ENCODE measurements at regions not wholly inside any gene's neighbourhood (a gene's known extent, or its start where the extent isn't known, plus 50 kb on each side); places are given as distances from the start of the nearest gene placed in this dataset.

- Mint-ChIP-seq H3K27ac (no peak overlapping the region), H3K9me3 (ENCODE audit: low read depth) (no peaks in the 10 kb centered on the region), H3K4me1 (no peaks in the 10 kb centered on the region), H3K27me3 (peaks cover 19% of the 10 kb centered on the region), H3K36me3 (no peaks in the 10 kb centered on the region), H3K4me3 (no peak overlapping the region)
- ATAC-seq (no peak), DNase-seq (no peak)
- CTCF ChIA-PET: no interaction called here
These were observed 323.4 kb upstream of the SLC14A2 start for GRCh38 chr18:45291621-45292615.

- Mint-ChIP-seq H3K27me3 (peaks cover 18% of the 10 kb centered on the region), H3K27ac (no peak overlapping the region), H3K4me3 (no peak overlapping the region), H3K9me3 (ENCODE audit: low read depth) (no peaks in the 10 kb centered on the region), H3K4me1 (no peaks in the 10 kb centered on the region), H3K36me3 (no peaks in the 10 kb centered on the region)
- ATAC-seq (no peak), DNase-seq (no peak)
- CTCF ChIA-PET: no interaction called here
These were observed 319.9 kb upstream of the SLC14A2 start for GRCh38 chr18:45295388-45295787.

- Mint-ChIP-seq H3K4me3 (no peak overlapping the region), H3K4me1 (no peaks in the 10 kb centered on the region), H3K27me3 (peaks cover 5% of the 10 kb centered on the region), H3K9me3 (ENCODE audit: low read depth) (no peaks in the 10 kb centered on the region), H3K36me3 (no peaks in the 10 kb centered on the region), H3K27ac (no peak overlapping the region)
- DNase-seq (no peak), ATAC-seq (no peak)
- CTCF ChIA-PET: no interaction called here
These were observed 316.3 kb upstream of the SLC14A2 start for GRCh38 chr18:45298986-45299385.

GRCh38 chr18:45303026-45303425 lies 312.2 kb upstream of the SLC14A2 start:
- Mint-ChIP-seq H3K36me3 (no peaks in the 10 kb centered on the region), H3K9me3 (ENCODE audit: low read depth) (no peaks in the 10 kb centered on the region), H3K27ac (no peak overlapping the region), H3K4me3 (no peak overlapping the region), H3K27me3 (no peaks in the 10 kb centered on the region), H3K4me1 (no peaks in the 10 kb centered on the region)
- ATAC-seq (no peak), DNase-seq (no peak)
- CTCF ChIA-PET: no interaction called here

- DNase-seq (no peak), ATAC-seq (no peak)
- H3K4me3 Mint-ChIP-seq: no peak overlapping the region
- CTCF ChIA-PET: no interaction called here
- no peaks in the 10 kb centered on the region for H3K36me3 Mint-ChIP-seq
- no peaks in the 10 kb centered on the region for H3K4me1 Mint-ChIP-seq
- no peak overlapping the region for H3K27ac Mint-ChIP-seq
- no peaks in the 10 kb centered on the region for H3K9me3 Mint-ChIP-seq (ENCODE audit: low read depth)
- H3K27me3 Mint-ChIP-seq: no peaks in the 10 kb centered on the region
These were observed 310.7 kb upstream of the SLC14A2 start for GRCh38 chr18:45304558-45304957.

GRCh38 chr18:45312555-45313126 lies 302.6 kb upstream of the SLC14A2 start:
- no peak overlapping the region for H3K27ac Mint-ChIP-seq
- H3K36me3 Mint-ChIP-seq: no peaks in the 10 kb centered on the region
- H3K9me3 Mint-ChIP-seq (ENCODE audit: low read depth): no peaks in the 10 kb centered on the region
- CTCF ChIA-PET: no interaction called here
- DNase-seq (no peak), ATAC-seq (no peak)
- no peak overlapping the region for H3K4me3 Mint-ChIP-seq
- H3K4me1 Mint-ChIP-seq: no peaks in the 10 kb centered on the region
- no peaks in the 10 kb centered on the region for H3K27me3 Mint-ChIP-seq

GRCh38 chr18:45316127-45316526 lies 299.1 kb upstream of the SLC14A2 start:
- no peaks in the 10 kb centered on the region for H3K4me1 Mint-ChIP-seq
- DNase-seq (no peak), ATAC-seq (no peak)
- CTCF ChIA-PET: no interaction called here
- H3K4me3 Mint-ChIP-seq: no peak overlapping the region
- H3K27me3 Mint-ChIP-seq: no peaks in the 10 kb centered on the region
- H3K9me3 Mint-ChIP-seq (ENCODE audit: low read depth): no peaks in the 10 kb centered on the region
- no peaks in the 10 kb centered on the region for H3K36me3 Mint-ChIP-seq
- no peak overlapping the region for H3K27ac Mint-ChIP-seq

- H3K4me1 Mint-ChIP-seq: no peaks in the 10 kb centered on the region
- no peak overlapping the region for H3K4me3 Mint-ChIP-seq
- ATAC-seq: no peak
- CTCF ChIA-PET: no interaction called here
- no peaks in the 10 kb centered on the region for H3K27me3 Mint-ChIP-seq
- no peaks in the 10 kb centered on the region for H3K9me3 Mint-ChIP-seq (ENCODE audit: low read depth)
- H3K36me3 Mint-ChIP-seq: no peaks in the 10 kb centered on the region
- no peak overlapping the region for H3K27ac Mint-ChIP-seq
- DNase-seq: no peak
These were observed 297.2 kb upstream of the SLC14A2 start for GRCh38 chr18:45317948-45318640.

GRCh38 chr18:45320724-45321123 lies 294.6 kb upstream of the SLC14A2 start:
- Mint-ChIP-seq H3K9me3 (ENCODE audit: low read depth) (no peaks in the 10 kb centered on the region), H3K4me1 (no peaks in the 10 kb centered on the region), H3K36me3 (no peaks in the 10 kb centered on the region), H3K27ac (no peak overlapping the region), H3K27me3 (peaks cover 3% of the 10 kb centered on the region), H3K4me3 (no peak overlapping the region)
- ATAC-seq: no peak
- CTCF ChIA-PET: no interaction called here
- DNase-seq: no peak

GRCh38 chr18:45321520-45321919 lies 293.8 kb upstream of the SLC14A2 start:
- Mint-ChIP-seq H3K27ac (no peak overlapping the region), H3K36me3 (no peaks in the 10 kb centered on the region), H3K27me3 (peaks cover 3% of the 10 kb centered on the region), H3K9me3 (ENCODE audit: low read depth) (no peaks in the 10 kb centered on the region), H3K4me1 (no peaks in the 10 kb centered on the region), H3K4me3 (no peak overlapping the region)
- CTCF ChIA-PET: no interaction called here
- ATAC-seq (no peak), DNase-seq (no peak)

- H3K27me3 Mint-ChIP-seq: peaks cover 3% of the 10 kb centered on the region
- DNase-seq (no peak), ATAC-seq (no peak)
- H3K4me1 Mint-ChIP-seq: no peaks in the 10 kb centered on the region
- H3K27ac Mint-ChIP-seq: no peak overlapping the region
- no peaks in the 10 kb centered on the region for H3K9me3 Mint-ChIP-seq (ENCODE audit: low read depth)
- no peak overlapping the region for H3K4me3 Mint-ChIP-seq
- no peaks in the 10 kb centered on the region for H3K36me3 Mint-ChIP-seq
- CTCF ChIA-PET: no interaction called here
These were observed 292.9 kb upstream of the SLC14A2 start for GRCh38 chr18:45322343-45322742.

- DNase-seq: no peak
- no peaks in the 10 kb centered on the region for H3K9me3 Mint-ChIP-seq (ENCODE audit: low read depth)
- peaks cover 3% of the 10 kb centered on the region for H3K27me3 Mint-ChIP-seq
- no peak overlapping the region for H3K4me3 Mint-ChIP-seq
- no peaks in the 10 kb centered on the region for H3K4me1 Mint-ChIP-seq
- no peak overlapping the region for H3K27ac Mint-ChIP-seq
- CTCF ChIA-PET: no interaction called here
- no peak for ATAC-seq
- no peaks in the 10 kb centered on the region for H3K36me3 Mint-ChIP-seq
These were observed 291.2 kb upstream of the SLC14A2 start for GRCh38 chr18:45324101-45324494.

GRCh38 chr18:45324495-45325113 lies 290.7 kb upstream of the SLC14A2 start:
- CTCF ChIA-PET: no interaction called here
- no peak for DNase-seq
- H3K4me1 Mint-ChIP-seq: no peaks in the 10 kb centered on the region
- H3K36me3 Mint-ChIP-seq: no peaks in the 10 kb centered on the region
- no peaks in the 10 kb centered on the region for H3K9me3 Mint-ChIP-seq (ENCODE audit: low read depth)
- no peak overlapping the region for H3K27ac Mint-ChIP-seq
- H3K4me3 Mint-ChIP-seq: no peak overlapping the region
- H3K27me3 Mint-ChIP-seq: peaks cover 3% of the 10 kb centered on the region
- no peak for ATAC-seq

Measured in activated CD8-positive, alpha-beta memory T cell treated with anti-CD3 and anti-CD28 coated beads, Interleukin-2, amount 10 ng/mL, durations not matched to agents 7 days and 5 days (primary cell).